Muscle layer of duodenum (tissue), 2 donors: ENCODE measurements at regions not wholly inside any gene's neighbourhood (a gene's known extent, or its start where the extent isn't known, plus 50 kb on each side); places are given as distances from the start of the nearest gene placed in this dataset.

Experiments
- H3K27ac ChIP-seq: one replicate; pipeline ENCODE4 v1.7.0; 2013; ENCODE audit warnings: mild to moderate bottlenecking, low read length
- H3K27me3 ChIP-seq: one replicate; pipeline ENCODE4 v1.7.0; 2013; ENCODE audit warnings: low read depth, mild to moderate bottlenecking, control low read depth, low read length
- H3K36me3 ChIP-seq, 2 donors: one replicate each; pipeline ENCODE4 v1.7.0; 2013; ENCODE audit warnings: low read length in 2 of 2, control low read depth in 1 of 2, mild to moderate bottlenecking in 1 of 2; ENCODE audit not compliant: insufficient read depth in 2 of 2, control insufficient read depth in 1 of 2
- H3K4me1 ChIP-seq, 2 donors: one replicate each; pipeline ENCODE4 v1.7.0; 2013; ENCODE audit warnings: low read length in 2 of 2, mild to moderate bottlenecking in 2 of 2, control low read depth in 1 of 2, moderate library complexity in 1 of 2; ENCODE audit not compliant: insufficient read depth in 2 of 2, control insufficient read depth in 1 of 2
- H3K4me3 ChIP-seq, 2 donors: one replicate each; pipeline ENCODE4 v1.7.0; 2013; ENCODE audit warnings: low read length in 2 of 2, low read depth in 1 of 2, mild to moderate bottlenecking in 1 of 2
- H3K9me3 ChIP-seq, 2 donors: one replicate each; pipeline ENCODE4 v1.7.0; 2013; ENCODE audit warnings: low read length in 2 of 2, control low read depth in 1 of 2, mild to moderate bottlenecking in 1 of 2; ENCODE audit not compliant: control insufficient read depth in 1 of 2
- donor health status: healthy.

GRCh38 chr6:167574431-167575151 is 249.7 kb downstream of the TTLL2 start:
- Histone ChIP-seq H3K4me1 (peaks cover 0 to 6% of the 10 kb centered on the region in 2 donors), H3K4me3 (no peak overlapping the region), H3K36me3 (no peaks in the 10 kb centered on the region), H3K27me3 (no peaks in the 10 kb centered on the region), H3K27ac (no peak overlapping the region), H3K9me3 (no peaks in the 10 kb centered on the region)

GRCh38 chr6:167575158-167575696 is 250.3 kb downstream of the TTLL2 start:
- Histone ChIP-seq H3K4me1 (peaks cover 0 to 6% of the 10 kb centered on the region in 2 donors), H3K36me3 (no peaks in the 10 kb centered on the region), H3K27me3 (no peaks in the 10 kb centered on the region), H3K27ac (no peak overlapping the region), H3K4me3 (no peak overlapping the region), H3K9me3 (no peaks in the 10 kb centered on the region)

GRCh38 chr6:167576050-167576741 is 250.5 kb upstream of the AFDN start:
- H3K4me1 ChIP-seq: peaks cover 0 to 6% of the 10 kb centered on the region in 2 donors
- H3K9me3 ChIP-seq: no peaks in the 10 kb centered on the region
- no peaks in the 10 kb centered on the region for H3K36me3 ChIP-seq
- H3K27ac ChIP-seq: no peak overlapping the region
- H3K4me3 ChIP-seq: no peak overlapping the region
- no peaks in the 10 kb centered on the region for H3K27me3 ChIP-seq

- H3K4me1 ChIP-seq: peaks cover 0 to 6% of the 10 kb centered on the region in 2 donors
- no peak overlapping the region for H3K4me3 ChIP-seq
- no peaks in the 10 kb centered on the region for H3K36me3 ChIP-seq
- no peaks in the 10 kb centered on the region for H3K9me3 ChIP-seq
- no peaks in the 10 kb centered on the region for H3K27me3 ChIP-seq
- no peak overlapping the region for H3K27ac ChIP-seq
Measured at GRCh38 chr6:167576828-167577503, 249.7 kb upstream of the AFDN start.

- Histone ChIP-seq H3K4me3 (no peak overlapping the region), H3K4me1 (peaks cover 0 to 6% of the 10 kb centered on the region in 2 donors), H3K36me3 (no peaks in the 10 kb centered on the region), H3K9me3 (no peaks in the 10 kb centered on the region), H3K27me3 (no peaks in the 10 kb centered on the region), H3K27ac (no peak overlapping the region)
Measured at GRCh38 chr6:167577891-167578361, 248.8 kb upstream of the AFDN start.

GRCh38 chr6:167578371-167578901 is 248.3 kb upstream of the AFDN start:
- H3K9me3 ChIP-seq: peaks cover 0 to 3% of the 10 kb centered on the region in 2 donors
- peaks cover 0 to under 1% of the 10 kb centered on the region in 2 donors for H3K4me1 ChIP-seq
- H3K4me3 ChIP-seq: no peak overlapping the region
- no peaks in the 10 kb centered on the region for H3K36me3 ChIP-seq
- no peak overlapping the region for H3K27ac ChIP-seq
- H3K27me3 ChIP-seq: no peaks in the 10 kb centered on the region

GRCh38 chr6:167579806-167580618 is 246.7 kb upstream of the AFDN start:
- Histone ChIP-seq H3K4me1 (no peaks in the 10 kb centered on the region), H3K36me3 (no peaks in the 10 kb centered on the region), H3K27ac (no peak overlapping the region), H3K9me3 (peaks cover 0 to 5% of the 10 kb centered on the region in 2 donors), H3K27me3 (no peaks in the 10 kb centered on the region), H3K4me3 (no peak overlapping the region)

- Histone ChIP-seq H3K4me1 (no peaks in the 10 kb centered on the region), H3K36me3 (no peaks in the 10 kb centered on the region), H3K27me3 (no peaks in the 10 kb centered on the region), H3K9me3 (peaks cover 0 to 6% of the 10 kb centered on the region in 2 donors), H3K4me3 (no peak overlapping the region), H3K27ac (no peak overlapping the region)
Measured at GRCh38 chr6:167580619-167580911, 246.1 kb upstream of the AFDN start.

- no peaks in the 10 kb centered on the region for H3K4me1 ChIP-seq
- no peaks in the 10 kb centered on the region for H3K27me3 ChIP-seq
- H3K27ac ChIP-seq: no peak overlapping the region
- no peaks in the 10 kb centered on the region for H3K36me3 ChIP-seq
- peaks cover 0 to 8% of the 10 kb centered on the region in 2 donors for H3K9me3 ChIP-seq
- H3K4me3 ChIP-seq: no peak overlapping the region
Measured at GRCh38 chr6:167581637-167582036, 245.1 kb upstream of the AFDN start.

GRCh38 chr6:167583412-167583811 is 243.3 kb upstream of the AFDN start:
- Histone ChIP-seq H3K9me3 (peaks cover 0 to 8% of the 10 kb centered on the region in 2 donors), H3K4me1 (no peaks in the 10 kb centered on the region), H3K27me3 (no peaks in the 10 kb centered on the region), H3K36me3 (no peaks in the 10 kb centered on the region), H3K27ac (no peak overlapping the region), H3K4me3 (no peak overlapping the region)
